Activated naive CD8-positive, alpha-beta T cell treated with anti-CD3 and anti-CD28 coated beads for 36 hours (primary cell): ENCODE measurements at regions not wholly inside any gene's neighbourhood (a gene's known extent, or its start where the extent isn't known, plus 50 kb on each side); places are given as distances from the start of the nearest gene placed in this dataset.

ENCODE experiments used
- DNase-seq: peaks from one replicate; pipeline ENCODE4 v3.0.0; 2021
- H3K27ac Mint-ChIP-seq: one replicate; pipeline ENCODE4 v1.8.0; 2022; ENCODE audit warnings: mild to moderate bottlenecking, moderate library complexity, mixed read lengths
- H3K27me3 Mint-ChIP-seq: one replicate; pipeline ENCODE4 v1.8.0; 2022; ENCODE audit warnings: mild to moderate bottlenecking, mixed read lengths
- H3K36me3 Mint-ChIP-seq: one replicate; pipeline ENCODE4 v1.8.0; 2021; ENCODE audit warnings: mild to moderate bottlenecking, mixed read lengths
- H3K4me1 Mint-ChIP-seq: one replicate; pipeline ENCODE4 v1.8.0; 2021; ENCODE audit warnings: mixed read lengths
- H3K4me3 Mint-ChIP-seq: one replicate; pipeline ENCODE4 v1.8.0; 2022; ENCODE audit warnings: mild to moderate bottlenecking, moderate library complexity, mixed read lengths
- H3K9me3 Mint-ChIP-seq: one replicate; pipeline ENCODE4 v1.8.0; 2022; ENCODE audit warnings: mixed read lengths

DNA sequence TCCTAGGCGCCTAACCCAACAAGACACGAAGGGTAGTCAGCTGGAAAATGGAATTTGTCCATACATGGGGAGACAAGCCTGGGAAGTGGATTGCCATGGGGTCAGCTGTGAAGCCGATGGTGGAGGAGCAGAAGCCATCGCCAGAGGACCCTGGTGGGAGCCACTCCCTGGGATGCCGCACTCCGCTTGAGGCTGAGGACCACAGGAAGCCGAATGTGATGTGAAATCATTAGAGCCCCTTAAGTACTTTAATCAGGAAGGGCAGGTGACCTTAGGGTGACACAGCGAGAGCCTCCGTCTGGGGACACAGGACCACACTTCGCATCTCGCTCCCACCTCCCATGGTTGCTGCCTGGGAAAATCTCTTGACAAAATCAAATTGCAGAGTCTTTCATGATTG is 614.6 kb upstream of the MGMT start:
- no peaks in the 10 kb centered on the region for H3K27me3 Mint-ChIP-seq
- H3K4me1 Mint-ChIP-seq, result no peaks in the 10 kb centered on the region
- no peak overlapping the region for H3K4me3 Mint-ChIP-seq
- no peaks in the 10 kb centered on the region for H3K36me3 Mint-ChIP-seq
- H3K9me3 Mint-ChIP-seq, result no peaks in the 10 kb centered on the region
- no peak overlapping the region for H3K27ac Mint-ChIP-seq
- DNase-seq, result no peak

DNA sequence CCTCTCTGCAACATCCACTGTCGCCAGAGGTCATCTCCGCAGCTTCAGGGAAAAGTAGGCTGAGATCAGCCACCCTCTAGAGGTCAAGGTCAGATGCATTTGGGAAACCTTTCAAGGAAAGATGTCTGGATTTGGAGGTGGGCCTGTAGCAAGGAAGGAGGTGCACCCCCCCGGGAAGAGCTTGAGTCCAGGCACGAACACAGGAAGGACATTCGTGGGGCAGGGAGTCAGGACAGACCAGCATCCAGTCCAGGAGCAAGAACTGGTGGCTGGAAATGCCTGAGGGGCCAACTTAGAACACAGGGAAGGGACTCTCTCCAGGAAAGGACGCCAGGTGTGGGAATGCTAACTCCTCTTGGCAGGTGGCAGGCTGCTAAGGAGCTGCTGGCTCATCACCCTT is 614.1 kb upstream of the MGMT start:
- Mint-ChIP-seq H3K9me3 (no peaks in the 10 kb centered on the region), H3K27ac (no peak overlapping the region), H3K4me3 (no peak overlapping the region), H3K27me3 (no peaks in the 10 kb centered on the region), H3K36me3 (no peaks in the 10 kb centered on the region), H3K4me1 (no peaks in the 10 kb centered on the region)
- no peak for DNase-seq

DNA sequence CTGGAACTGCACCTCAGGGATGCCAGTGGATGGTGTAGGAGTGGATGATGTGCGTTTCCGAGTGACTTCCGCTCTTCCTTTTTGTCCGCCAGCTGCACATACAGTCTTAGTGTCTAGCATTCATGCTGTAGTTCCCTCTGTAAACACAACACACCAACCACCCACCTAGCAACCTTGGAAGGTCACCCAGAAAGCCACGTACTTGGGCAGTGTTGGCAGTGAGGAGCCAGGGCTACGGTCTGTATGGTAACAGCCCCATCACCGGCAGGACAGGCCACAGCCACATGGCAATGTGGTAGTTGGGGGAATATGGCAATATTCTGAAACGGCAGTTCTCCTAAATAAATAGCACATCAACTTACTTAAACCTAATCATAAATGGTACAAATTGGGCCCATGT is 613.5 kb upstream of the MGMT start:
- H3K36me3 Mint-ChIP-seq, result no peaks in the 10 kb centered on the region
- H3K4me3 Mint-ChIP-seq, result no peak overlapping the region
- DNase-seq, result no peak
- H3K27ac Mint-ChIP-seq, result no peak overlapping the region
- H3K4me1 Mint-ChIP-seq, result no peaks in the 10 kb centered on the region
- H3K27me3 Mint-ChIP-seq, result no peaks in the 10 kb centered on the region
- H3K9me3 Mint-ChIP-seq, result no peaks in the 10 kb centered on the region

DNA sequence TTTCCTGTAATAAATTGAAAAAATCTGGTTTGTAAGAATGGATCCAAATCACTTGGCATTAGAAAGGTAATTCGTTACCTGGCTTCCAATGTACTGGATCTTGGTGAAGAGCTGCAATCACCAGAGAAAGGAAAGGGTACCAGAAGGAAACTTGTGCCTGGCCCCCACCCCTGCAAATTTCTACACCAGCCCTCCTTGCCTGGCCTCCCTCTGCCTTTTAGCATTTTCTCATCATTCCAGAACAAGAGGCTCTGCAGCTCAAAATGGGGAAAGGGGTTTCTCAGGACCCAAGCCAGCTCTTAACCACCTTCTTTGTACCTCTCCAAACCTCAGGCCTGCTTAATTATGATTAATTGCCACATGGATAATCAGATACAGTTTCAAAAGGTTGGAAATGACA is 612.8 kb upstream of the MGMT start:
- Mint-ChIP-seq H3K4me3 (no peak overlapping the region), H3K9me3 (no peaks in the 10 kb centered on the region), H3K27me3 (no peaks in the 10 kb centered on the region), H3K4me1 (no peaks in the 10 kb centered on the region), H3K36me3 (no peaks in the 10 kb centered on the region), H3K27ac (no peak overlapping the region)
- no peak for DNase-seq

DNA sequence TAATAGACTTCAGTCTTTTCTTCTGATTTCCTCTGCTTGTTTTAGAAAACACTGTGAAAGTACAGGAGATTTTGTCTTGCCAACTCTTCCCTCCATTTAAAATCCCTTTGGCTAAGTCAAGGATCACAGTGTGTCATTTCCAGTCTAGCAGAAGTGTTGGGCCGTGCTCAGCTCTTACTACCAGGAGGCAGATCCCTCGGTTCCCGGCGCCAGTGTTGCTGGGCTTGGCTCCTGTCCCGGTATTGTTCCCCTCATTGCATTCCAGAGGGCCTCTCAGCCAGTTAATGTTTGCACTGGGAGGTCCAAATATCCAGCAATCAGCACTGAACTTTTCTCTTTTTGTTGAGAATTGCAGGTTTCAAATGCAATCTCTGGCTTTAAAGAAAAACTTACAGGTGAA is 612.1 kb upstream of the MGMT start:
- Mint-ChIP-seq H3K27me3 (no peaks in the 10 kb centered on the region), H3K27ac (no peak overlapping the region), H3K4me3 (no peak overlapping the region), H3K4me1 (no peaks in the 10 kb centered on the region), H3K36me3 (no peaks in the 10 kb centered on the region), H3K9me3 (no peaks in the 10 kb centered on the region)
- DNase-seq, result no peak

DNA sequence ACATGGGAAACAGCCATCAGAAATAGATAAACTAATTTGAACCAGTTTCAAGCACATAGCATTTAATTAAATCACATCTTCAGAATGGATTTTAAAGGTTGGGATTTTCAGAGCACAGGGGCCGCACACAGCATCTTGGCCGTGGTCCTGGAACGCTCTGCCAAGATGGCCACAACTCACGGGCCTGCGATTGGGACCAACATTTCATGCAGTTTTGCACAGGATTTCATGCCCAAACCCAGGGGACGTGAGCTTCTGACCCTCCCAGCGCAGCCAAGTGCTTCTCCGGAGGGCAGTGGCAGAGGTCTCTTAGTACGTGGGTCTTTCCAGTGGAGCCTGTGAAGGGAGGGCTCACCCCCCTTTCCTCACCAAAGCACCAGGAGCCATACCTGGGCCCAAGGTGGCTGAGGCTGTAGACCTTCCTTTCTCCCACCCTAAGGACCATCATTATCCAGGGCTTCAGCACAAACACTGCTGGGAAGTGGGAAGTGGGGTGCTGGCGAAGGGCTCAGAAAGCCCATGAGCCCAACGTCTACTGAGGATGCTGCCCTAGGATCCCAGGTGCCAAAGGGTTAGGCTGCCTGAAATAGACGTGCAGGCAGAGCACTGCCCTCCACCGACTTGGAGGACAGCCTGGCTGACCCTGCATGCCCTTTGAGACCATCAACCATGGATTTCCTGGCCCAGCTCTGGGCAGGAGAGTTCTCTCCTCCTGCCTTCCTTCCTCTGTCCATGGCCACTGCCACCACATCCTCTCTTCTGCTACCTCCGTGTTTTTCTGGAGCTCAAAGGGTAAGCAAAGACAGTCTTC is 611.2 kb upstream of the MGMT start:
- Mint-ChIP-seq H3K27ac (no peak overlapping the region), H3K27me3 (peaks cover 2% of the 10 kb centered on the region)
- no peak for DNase-seq

DNA sequence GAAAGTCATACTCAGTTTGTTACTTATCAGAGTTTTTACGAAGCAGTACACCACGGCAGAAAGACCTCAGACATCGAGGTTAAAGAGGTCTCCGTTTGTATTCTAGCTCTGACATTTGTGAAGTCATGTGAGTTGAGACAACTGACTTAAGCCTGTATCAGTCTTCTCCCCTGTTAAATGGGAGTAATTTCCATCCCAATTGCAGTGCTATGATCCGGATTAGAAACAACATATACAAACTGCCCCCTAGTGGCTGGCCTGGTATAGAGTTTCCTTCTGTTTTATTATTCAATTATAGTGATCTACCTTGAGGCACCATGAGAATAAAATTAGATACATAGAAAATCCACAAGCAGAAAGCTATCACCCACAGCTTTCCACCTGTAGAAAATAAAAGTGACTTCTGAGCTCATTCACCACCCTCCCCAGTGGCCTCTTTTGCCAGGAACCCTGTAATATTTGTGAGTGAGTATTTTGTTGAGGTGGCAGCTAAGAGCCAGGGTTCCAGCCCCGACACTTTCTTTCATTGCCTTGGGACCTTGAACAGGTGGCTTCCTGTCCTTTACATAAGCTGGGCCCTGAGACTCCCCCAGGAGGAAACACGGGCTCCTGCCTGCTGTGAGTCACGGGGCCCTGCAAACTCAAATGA is 607.2 kb upstream of the MGMT start:
- no peaks in the 10 kb centered on the region for H3K9me3 Mint-ChIP-seq
- H3K27ac Mint-ChIP-seq, result no peak overlapping the region
- no peak overlapping the region for H3K4me3 Mint-ChIP-seq
- no peaks in the 10 kb centered on the region for H3K4me1 Mint-ChIP-seq
- DNase-seq, result peak; percentile 9
- H3K36me3 Mint-ChIP-seq, result no peaks in the 10 kb centered on the region
- peaks cover 10% of the 10 kb centered on the region for H3K27me3 Mint-ChIP-seq

More for the DNA sequence above, 611.2 kb upstream of the MGMT start:
- Mint-ChIP-seq H3K36me3 (no peaks in the 10 kb centered on the region), H3K4me3 (no peak overlapping the region), H3K4me1 (no peaks in the 10 kb centered on the region), H3K9me3 (no peaks in the 10 kb centered on the region)

DNA sequence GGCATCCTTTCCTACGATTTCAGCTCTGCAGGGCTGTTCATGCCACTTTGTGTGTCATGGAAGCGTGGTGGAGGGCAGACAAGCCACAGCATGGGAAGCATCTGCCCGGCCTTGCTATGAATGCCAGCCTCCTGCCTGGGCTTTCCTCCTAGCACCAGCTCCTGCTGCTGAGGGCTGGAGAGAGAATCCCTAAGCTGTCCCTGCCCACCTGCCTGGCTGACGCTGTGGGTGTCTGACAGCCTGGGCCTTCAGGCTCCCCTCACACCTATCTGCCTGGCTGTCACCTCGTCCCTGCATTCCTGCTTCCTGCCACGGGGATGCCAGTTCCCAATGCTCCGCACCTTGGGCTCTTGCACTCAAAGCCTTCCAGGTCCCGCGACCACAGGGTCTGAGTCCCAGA is 606.5 kb upstream of the MGMT start:
- no peak overlapping the region for H3K4me3 Mint-ChIP-seq
- no peaks in the 10 kb centered on the region for H3K4me1 Mint-ChIP-seq
- peaks cover 10% of the 10 kb centered on the region for H3K27me3 Mint-ChIP-seq
- no peak for DNase-seq
- no peaks in the 10 kb centered on the region for H3K9me3 Mint-ChIP-seq
- no peak overlapping the region for H3K27ac Mint-ChIP-seq
- no peaks in the 10 kb centered on the region for H3K36me3 Mint-ChIP-seq

DNA sequence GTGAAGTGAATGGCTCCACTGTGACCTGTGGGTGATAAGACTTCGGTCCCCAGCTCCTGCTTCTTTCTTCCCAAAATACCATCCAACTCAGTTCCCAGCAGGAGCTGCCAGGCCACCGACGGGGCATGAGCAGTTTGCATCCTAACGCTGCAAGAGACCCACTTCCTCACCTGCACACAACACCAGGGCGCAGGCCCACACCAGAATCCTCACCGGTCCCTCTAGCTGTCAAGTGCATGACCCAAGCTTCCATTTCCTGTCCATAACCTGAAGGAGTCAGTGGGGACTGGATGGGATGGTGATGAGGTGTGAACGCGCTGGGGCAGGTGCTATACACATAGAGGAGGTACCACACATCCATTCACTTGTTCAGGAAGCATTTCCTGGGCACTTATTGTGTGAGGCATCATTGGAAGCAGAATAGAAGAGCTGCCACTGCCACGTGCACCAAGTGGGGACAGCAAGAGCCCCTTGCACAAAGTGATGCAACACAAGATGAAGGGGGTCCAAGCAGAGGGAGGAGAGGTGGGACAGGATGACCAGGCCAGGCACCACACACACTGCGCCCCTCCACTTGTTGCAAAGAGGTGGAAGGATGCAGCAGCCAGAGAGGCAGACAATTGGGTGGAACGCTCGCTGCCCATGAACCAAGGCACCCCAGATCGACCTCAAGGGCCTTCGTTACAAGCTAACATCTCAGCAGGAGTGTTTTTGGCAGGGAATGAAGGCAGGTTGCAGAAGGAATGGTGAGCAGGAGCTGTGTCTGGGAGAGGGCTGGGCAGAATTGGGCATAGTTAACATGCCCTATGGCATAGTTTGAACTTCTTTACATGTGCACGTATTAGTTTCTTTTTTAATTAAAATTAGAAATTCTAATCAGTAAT is 605.8 kb upstream of the MGMT start:
- Mint-ChIP-seq H3K36me3 (no peaks in the 10 kb centered on the region), H3K27ac (no peak overlapping the region), H3K27me3 (peaks cover 10% of the 10 kb centered on the region), H3K4me1 (no peaks in the 10 kb centered on the region), H3K9me3 (no peaks in the 10 kb centered on the region), H3K4me3 (no peak overlapping the region)
- no peak for DNase-seq

DNA sequence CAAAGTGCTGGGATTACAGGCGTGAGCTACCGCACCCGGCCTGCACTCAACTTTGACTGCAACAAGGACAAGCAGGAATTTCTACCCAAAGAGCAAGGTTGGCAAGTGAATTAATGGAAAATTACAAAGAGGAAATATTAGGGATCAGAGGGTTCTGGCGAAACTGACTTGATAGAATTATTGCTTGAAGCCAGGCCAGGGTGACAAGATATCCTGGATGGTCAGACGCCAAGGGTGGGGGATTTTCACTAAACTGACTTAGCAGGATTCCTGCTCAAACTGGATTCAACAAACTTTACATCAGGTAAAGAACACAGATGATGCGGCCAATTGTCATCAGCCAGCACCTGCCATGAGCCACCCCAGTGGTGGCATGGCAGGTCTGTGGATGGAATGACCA is 603.6 kb upstream of the MGMT start:
- Mint-ChIP-seq H3K4me3 (no peak overlapping the region), H3K4me1 (no peaks in the 10 kb centered on the region), H3K36me3 (no peaks in the 10 kb centered on the region), H3K27me3 (peaks cover 10% of the 10 kb centered on the region), H3K27ac (no peak overlapping the region), H3K9me3 (no peaks in the 10 kb centered on the region)
- DNase-seq, result no peak

DNA sequence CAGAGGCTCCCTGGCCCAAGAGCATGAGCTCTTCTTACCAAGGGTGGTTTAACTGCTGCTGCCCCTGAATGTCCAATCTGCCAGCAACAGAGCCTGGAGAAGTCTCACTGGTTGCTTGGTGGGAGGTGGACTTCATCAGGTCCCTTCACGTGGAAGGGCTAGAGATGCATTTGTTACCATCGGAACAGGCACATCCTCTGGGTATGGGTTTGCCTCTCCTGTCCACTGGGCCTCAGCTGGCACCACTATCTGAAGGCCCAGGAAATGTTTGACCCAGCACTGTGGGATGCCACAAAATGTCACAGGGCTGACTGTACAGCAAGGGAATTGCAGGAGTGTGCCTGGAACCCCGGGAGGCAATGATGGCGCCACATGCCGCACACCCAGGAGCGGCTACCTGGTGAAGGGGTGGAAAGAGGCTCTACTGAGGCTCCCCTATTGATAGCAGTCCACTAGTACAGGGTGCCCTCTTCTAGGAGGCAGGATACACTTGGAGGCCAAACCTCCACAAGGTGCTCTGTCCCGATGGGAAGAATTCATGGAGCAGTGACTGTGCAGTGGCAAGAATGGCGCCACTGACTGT is 603.1 kb upstream of the MGMT start:
- H3K27ac Mint-ChIP-seq, result no peak overlapping the region
- no peaks in the 10 kb centered on the region for H3K9me3 Mint-ChIP-seq
- H3K27me3 Mint-ChIP-seq, result peaks cover 10% of the 10 kb centered on the region
- H3K4me3 Mint-ChIP-seq, result no peak overlapping the region
- no peaks in the 10 kb centered on the region for H3K4me1 Mint-ChIP-seq
- DNase-seq, result no peak
- no peaks in the 10 kb centered on the region for H3K36me3 Mint-ChIP-seq

DNA sequence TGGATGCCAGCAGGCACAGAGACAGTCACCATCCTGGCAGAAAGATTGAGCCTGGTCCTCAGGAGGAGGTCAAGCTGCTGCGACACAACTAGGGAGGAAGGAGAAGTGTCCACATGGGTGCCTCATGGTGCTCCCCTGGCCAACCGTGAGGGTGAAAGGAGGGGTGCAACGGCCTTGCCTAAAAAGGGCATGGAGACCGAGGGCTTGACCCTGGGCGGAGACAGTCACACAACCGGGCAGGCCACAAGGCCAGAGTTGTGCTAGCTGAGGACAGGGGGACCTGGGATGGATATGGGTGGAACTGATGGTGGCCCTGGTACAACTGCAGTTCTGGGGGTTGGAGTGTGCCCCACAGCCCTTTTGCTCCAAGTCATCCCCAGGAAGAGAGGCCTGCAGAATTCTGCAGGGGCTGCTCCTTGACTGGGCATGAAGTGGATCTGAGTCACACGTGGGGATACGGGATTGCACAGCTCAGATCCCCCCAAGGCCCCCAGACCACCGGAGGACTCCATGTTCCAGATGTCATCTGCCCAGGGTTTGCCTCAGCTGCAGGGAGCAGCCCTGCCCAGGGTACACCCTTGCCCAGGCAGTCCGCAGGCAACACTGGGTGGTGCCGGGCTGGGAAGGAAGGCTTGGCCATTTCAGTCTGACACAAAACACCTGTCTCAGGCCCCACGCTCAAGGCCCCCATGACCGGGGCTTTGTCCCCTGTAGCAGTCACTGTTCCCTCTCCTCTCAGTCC is 602.3 kb upstream of the MGMT start:
- Mint-ChIP-seq H3K36me3 (no peaks in the 10 kb centered on the region), H3K9me3 (no peaks in the 10 kb centered on the region), H3K27ac (no peak overlapping the region), H3K27me3 (peaks cover 10% of the 10 kb centered on the region), H3K4me1 (no peaks in the 10 kb centered on the region), H3K4me3 (no peak overlapping the region)
- no peak for DNase-seq

DNA sequence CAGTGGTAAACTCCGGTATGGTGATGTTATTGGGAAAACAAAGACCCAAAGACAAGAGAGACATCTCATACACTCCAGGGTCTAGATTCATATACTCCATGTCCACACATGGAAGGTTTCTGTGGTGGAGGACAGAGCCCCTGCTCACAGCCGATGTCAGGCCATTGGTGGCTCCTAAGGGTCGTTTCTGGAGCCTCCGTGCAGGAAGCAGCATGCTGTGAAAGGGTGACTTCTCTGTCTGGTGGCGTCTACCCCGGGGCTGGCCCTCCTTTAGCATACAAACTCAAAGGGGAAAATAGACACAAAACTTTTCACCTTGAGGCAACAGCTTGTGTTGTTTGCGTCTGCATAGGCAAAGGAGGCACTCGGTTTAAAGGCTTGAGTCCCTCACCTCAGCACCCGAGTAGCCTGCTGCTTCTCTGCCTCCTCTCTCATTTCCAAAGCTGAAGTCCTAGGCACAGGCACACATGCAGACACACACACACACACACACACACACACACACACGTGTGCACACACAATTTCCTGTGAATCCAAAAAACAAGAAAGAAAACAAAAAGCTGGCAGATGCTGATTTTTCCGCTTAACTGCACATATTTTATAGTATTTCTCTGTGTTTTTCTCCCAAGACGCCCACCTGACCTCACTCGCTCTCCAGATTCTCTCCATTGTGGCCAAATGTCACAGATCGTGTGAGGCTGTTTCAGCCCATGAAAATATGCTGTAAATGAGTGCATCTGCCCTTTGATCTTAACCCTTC is 601.4 kb upstream of the MGMT start:
- Mint-ChIP-seq H3K36me3 (no peaks in the 10 kb centered on the region), H3K9me3 (no peaks in the 10 kb centered on the region), H3K27ac (no peak overlapping the region), H3K4me1 (no peaks in the 10 kb centered on the region), H3K4me3 (no peak overlapping the region), H3K27me3 (peaks cover 10% of the 10 kb centered on the region)
- DNase-seq, result no peak

DNA sequence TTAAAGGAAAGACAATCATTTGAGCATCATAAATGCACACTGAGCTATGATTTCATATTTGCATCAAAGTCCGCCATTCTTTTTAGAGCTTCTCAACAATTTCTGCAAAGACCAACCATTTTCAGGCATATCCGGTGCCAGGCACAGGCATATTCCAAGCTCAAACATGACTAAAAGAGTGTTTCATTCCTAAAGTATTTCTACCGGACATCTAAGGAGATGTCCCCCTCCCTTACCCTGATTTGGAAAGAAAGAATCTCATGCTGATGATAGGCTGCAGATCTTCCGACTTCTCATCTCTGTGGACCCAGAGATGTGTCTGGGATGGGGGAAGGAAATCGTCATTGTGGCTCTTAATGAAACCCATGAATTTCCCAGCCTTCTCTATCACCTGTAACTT is 600.5 kb upstream of the MGMT start:
- peaks cover 3% of the 10 kb centered on the region for H3K27me3 Mint-ChIP-seq
- no peaks in the 10 kb centered on the region for H3K9me3 Mint-ChIP-seq
- H3K27ac Mint-ChIP-seq, result no peak overlapping the region
- H3K4me3 Mint-ChIP-seq, result no peak overlapping the region
- H3K4me1 Mint-ChIP-seq, result no peaks in the 10 kb centered on the region
- no peaks in the 10 kb centered on the region for H3K36me3 Mint-ChIP-seq
- no peak for DNase-seq
